ENCODE measurements at regions not wholly inside any gene's neighbourhood (a gene's known extent, or its start where the extent isn't known, plus 50 kb on each side); places are given as distances from the start of the nearest gene placed in this dataset.

GRCh38 chr14:62592877-62593276 lies 452.4 kb downstream of the KCNH5 start:
- Histone ChIP-seq H3K9me3 (ENCODE audit: low read depth) (peaks cover 7% of the 10 kb centered on the region), H3K4me2 (no peak overlapping the region), H3K27ac (no peak overlapping the region), H3K36me3 (no peaks in the 10 kb centered on the region), H3K4me1 (no peaks in the 10 kb centered on the region), H4K20me1 (ENCODE audit: low read depth) (no peaks in the 10 kb centered on the region), H3K79me2 (ENCODE audit: low read depth) (no peaks in the 10 kb centered on the region), H3F3A (ENCODE audit: low read depth) (no peaks in the 10 kb centered on the region), H3K9ac (no peak overlapping the region), H3K4me3 (no peak overlapping the region), H2AFZ (replicated peaks) (no peak overlapping the region), H3K27me3 (no peaks in the 10 kb centered on the region)
- no peak for DNase-seq (ENCODE audit: low spot score)
- TF ChIP-seq CTCF (IDR thresholded peaks at IDR 0.05) (no peak), EZH2phosphoT487 (IDR thresholded peaks at IDR 0.05) (no peak), EZH2 (IDR thresholded peaks at IDR 0.05) (no peak)
- Mint-ChIP-seq H3K4me3 (no peak overlapping the region), H3K9me3 (peaks cover 7% of the 10 kb centered on the region), H3K27ac (no peak overlapping the region), H3K27me3 (ENCODE audit: insufficient read depth, low read depth) (no peaks in the 10 kb centered on the region), H3K4me1 (no peaks in the 10 kb centered on the region), H3K36me3 (no peaks in the 10 kb centered on the region)

GRCh38 chr14:62597143-62597542 lies 448.1 kb downstream of the KCNH5 start:
- TF ChIP-seq CTCF (IDR thresholded peaks at IDR 0.05): no peak
- Histone ChIP-seq H3K27me3 (no peaks in the 10 kb centered on the region), H3F3A (ENCODE audit: low read depth) (no peaks in the 10 kb centered on the region), H3K27ac (no peak overlapping the region), H3K36me3 (no peaks in the 10 kb centered on the region), H3K4me1 (no peaks in the 10 kb centered on the region), H3K4me2 (no peak overlapping the region), H3K79me2 (ENCODE audit: low read depth) (no peaks in the 10 kb centered on the region), H2AFZ (replicated peaks) (no peak overlapping the region), H3K4me3 (no peak overlapping the region), H4K20me1 (ENCODE audit: low read depth) (no peaks in the 10 kb centered on the region), H3K9me3 (ENCODE audit: low read depth) (peaks cover 7% of the 10 kb centered on the region), H3K9ac (no peak overlapping the region)
- Mint-ChIP-seq H3K4me1 (no peaks in the 10 kb centered on the region), H3K27ac (no peak overlapping the region), H3K27me3 (ENCODE audit: insufficient read depth, low read depth) (no peaks in the 10 kb centered on the region), H3K4me3 (no peak overlapping the region), H3K36me3 (no peaks in the 10 kb centered on the region), H3K9me3 (peaks cover 13% of the 10 kb centered on the region)
- no peak for DNase-seq (ENCODE audit: low spot score)

- H3K27me3 Mint-ChIP-seq (ENCODE audit: insufficient read depth, low read depth): no peaks in the 10 kb centered on the region
- H3K4me3 ChIP-seq: no peak overlapping the region
- peaks cover 7% of the 10 kb centered on the region for H3K9me3 ChIP-seq (ENCODE audit: low read depth)
- H3K27ac ChIP-seq: no peak overlapping the region
- no peaks in the 10 kb centered on the region for H3K27me3 ChIP-seq
- H2AFZ ChIP-seq (replicated peaks): no peak overlapping the region
- H4K20me1 ChIP-seq (ENCODE audit: low read depth): no peaks in the 10 kb centered on the region
- DNase-seq (ENCODE audit: low spot score): no peak
- no peaks in the 10 kb centered on the region for H3K36me3 Mint-ChIP-seq
- no peaks in the 10 kb centered on the region for H3K4me1 ChIP-seq
- no peaks in the 10 kb centered on the region for H3K79me2 ChIP-seq (ENCODE audit: low read depth)
- H3K4me1 Mint-ChIP-seq: no peaks in the 10 kb centered on the region
- no peaks in the 10 kb centered on the region for H3K36me3 ChIP-seq
- TF ChIP-seq EZH2phosphoT487 (IDR thresholded peaks at IDR 0.05): no peak
- no peak for TF ChIP-seq CTCF (IDR thresholded peaks at IDR 0.05)
- TF ChIP-seq EZH2 (IDR thresholded peaks at IDR 0.05): no peak
- H3K4me2 ChIP-seq: no peak overlapping the region
- no peak overlapping the region for H3K9ac ChIP-seq
- H3K27ac Mint-ChIP-seq: no peak overlapping the region
- H3F3A ChIP-seq (ENCODE audit: low read depth): no peaks in the 10 kb centered on the region
- no peak overlapping the region for H3K4me3 Mint-ChIP-seq
- peaks cover 17% of the 10 kb centered on the region for H3K9me3 Mint-ChIP-seq
These were observed 445.5 kb downstream of the KCNH5 start for GRCh38 chr14:62599616-62600385.

Data from neural progenitor cell (in vitro differentiated cells).